ENCODE measurements at regions not wholly inside any gene's neighbourhood (a gene's known extent, or its start where the extent isn't known, plus 50 kb on each side); places are given as distances from the start of the nearest gene placed in this dataset.

GRCh38 chr4:188411805-188412204 is 272.6 kb downstream of the TRIML1 start:
- ATAC-seq (no peak), DNase-seq (ENCODE audit: low read depth in 1 of 2, low spot score in 1 of 2) (no peak), FAIRE-seq (no peak)
- H3K9me3 ChIP-seq = no peaks in the 10 kb centered on the region
- no peak overlapping the region for H3K27ac ChIP-seq
- TF ChIP-seq JUN (IDR thresholded peaks at IDR 0.05) (no peak), EHMT2 (IDR thresholded peaks at IDR 0.05; ENCODE audit: low read depth) (no peak)
- CTCF ChIA-PET = no interaction called here
- no peak overlapping the region for H3K4me2 ChIP-seq
- 95% methylated on average over 22 of the region's 25 CpGs for WGBS (ENCODE audit: missing lambda C conversion rate)
- no peak overlapping the region for H3K4me3 ChIP-seq
- H3K4me1 ChIP-seq = no peaks in the 10 kb centered on the region
- POLR2A ChIA-PET = no interaction called here

GRCh38 chr4:188412499-188412898 is 273.3 kb downstream of the TRIML1 start:
- H3K27ac ChIP-seq = no peak overlapping the region
- POLR2A ChIA-PET = no interaction called here
- CTCF ChIA-PET = no interaction called here
- H3K4me2 ChIP-seq = no peak overlapping the region
- no peak for ATAC-seq
- no peaks in the 10 kb centered on the region for H3K4me1 ChIP-seq
- DNase-seq (ENCODE audit: low read depth in 1 of 2, low spot score in 1 of 2) = no peak
- H3K4me3 ChIP-seq = no peak overlapping the region
- FAIRE-seq = no peak
- no peak for TF ChIP-seq KDM1A (IDR thresholded peaks at IDR 0.05; ENCODE audit: low read depth)
- TF ChIP-seq USF2 (IDR thresholded peaks at IDR 0.05) = no peak
- TF ChIP-seq ZC3H11A (IDR thresholded peaks at IDR 0.05) = no peak
- no peak for TF ChIP-seq NFE2L2 (conservative IDR thresholded peaks at IDR 0.05; ENCODE audit: low read length)
- TF ChIP-seq HOXB13 (CRISPR knock-in tag; IDR thresholded peaks at IDR 0.05; ENCODE audit: low read depth) = no peak
- TF ChIP-seq REST (IDR thresholded peaks at IDR 0.05) = no peak
- no peak for TF ChIP-seq TP53 (CRISPR knock-in tag; IDR thresholded peaks at IDR 0.05)
- TF ChIP-seq CBX2 (IDR thresholded peaks at IDR 0.05; ENCODE audit: borderline replicate concordance, low read depth) = no peak
- no peak for TF ChIP-seq HEYL (CRISPR knock-in tag; IDR thresholded peaks at IDR 0.05)
- no peak for TF ChIP-seq POLR2A (IDR thresholded peaks at IDR 0.05; ENCODE audit: low read length)
- no peak for TF ChIP-seq MAFK (IDR thresholded peaks at IDR 0.05; ENCODE audit: partially characterized antibody)
- TF ChIP-seq BCL3 (IDR thresholded peaks at IDR 0.05) = no peak
- no peak for TF ChIP-seq RFX5 (IDR thresholded peaks at IDR 0.05)
- TF ChIP-seq MYC (IDR thresholded peaks at IDR 0.05; ENCODE audit: borderline replicate concordance, low read length) = no peak
- TF ChIP-seq HOXB5 (CRISPR knock-in tag; IDR thresholded peaks at IDR 0.05) = no peak
- no peak for TF ChIP-seq JUN (IDR thresholded peaks at IDR 0.05)
- TF ChIP-seq EP300 (IDR thresholded peaks at IDR 0.05) = no peak
- TF ChIP-seq PBX3 (IDR thresholded peaks at IDR 0.05) = no peak
- TF ChIP-seq HOXA7 (CRISPR knock-in tag; IDR thresholded peaks at IDR 0.05) = no peak
- WGBS (ENCODE audit: missing lambda C conversion rate) = 97% methylated on average over 13 of the region's 13 CpGs
- no peaks in the 10 kb centered on the region for H3K9me3 ChIP-seq

Measured in A549 (cell line).